HG03432 (cell line): ENCODE measurements at regions not wholly inside any gene's neighbourhood (a gene's known extent, or its start where the extent isn't known, plus 50 kb on each side); places are given as distances from the start of the nearest gene placed in this dataset.

Experiments
- ATAC-seq: cut with Tn5 transposase; IDR thresholded peaks from one replicate; pipeline ENCODE4 v1.9.1; 2021; ENCODE audit warnings: mild to moderate bottlenecking, moderate library complexity; ENCODE audit not compliant: unreplicated experiment

- no peak for ATAC-seq
Observed at GRCh38 chr4:140281828-140282552, 91.5 kb upstream of the SCOC start.

- ATAC-seq: no peak
Observed at GRCh38 chr4:140277576-140277975, 95.9 kb upstream of the SCOC start.

GRCh38 chr4:140271553-140271952 lies 101.9 kb upstream of the SCOC start:
- ATAC-seq: no peak

GRCh38 chr4:140269369-140269768 lies 104.1 kb upstream of the SCOC start:
- ATAC-seq: no peak

- ATAC-seq: no peak
Observed at GRCh38 chr4:140268186-140268841, 105.1 kb upstream of the SCOC start.

GRCh38 chr4:140267576-140267975 lies 105.9 kb upstream of the SCOC start:
- no peak for ATAC-seq

GRCh38 chr4:140266958-140267568 lies 106.4 kb upstream of the SCOC start:
- no peak for ATAC-seq

GRCh38 chr4:140260227-140260626 lies 106.2 kb upstream of the MAML3 start:
- no peak for ATAC-seq

- ATAC-seq: no peak
Observed at GRCh38 chr4:140258476-140258875, 104.5 kb upstream of the MAML3 start.

- ATAC-seq: no peak
Observed at GRCh38 chr4:140257461-140258305, 103.7 kb upstream of the MAML3 start.

- no peak for ATAC-seq
Observed at GRCh38 chr4:140256941-140257340, 103.0 kb upstream of the MAML3 start.

GRCh38 chr4:140256335-140256734 lies 102.4 kb upstream of the MAML3 start:
- no peak for ATAC-seq

- no peak for ATAC-seq
Observed at GRCh38 chr4:140255927-140256326, 101.9 kb upstream of the MAML3 start.

- no peak for ATAC-seq
Observed at GRCh38 chr4:140255467-140255866, 101.5 kb upstream of the MAML3 start.

GRCh38 chr4:140254651-140255299 lies 100.8 kb upstream of the MAML3 start:
- no peak for ATAC-seq

- ATAC-seq: no peak
Observed at GRCh38 chr4:140253556-140254027, 99.6 kb upstream of the MAML3 start.

- peak; percentile 76 for ATAC-seq
Observed at GRCh38 chr4:140252742-140253555, 99.0 kb upstream of the MAML3 start.

GRCh38 chr4:140252141-140252741 lies 98.3 kb upstream of the MAML3 start:
- no peak for ATAC-seq

GRCh38 chr4:140251571-140251970 lies 97.6 kb upstream of the MAML3 start:
- no peak for ATAC-seq
